Activated CD4-positive, alpha-beta T cell treated with anti-CD3 and anti-CD28 coated beads, Interleukin-2, amount 10 ng/mL, durations not matched to agents 7 days and 5 days (primary cell): ENCODE measurements at regions not wholly inside any gene's neighbourhood (a gene's known extent, or its start where the extent isn't known, plus 50 kb on each side); places are given as distances from the start of the nearest gene placed in this dataset.

Source experiments
- CTCF ChIA-PET: fragments of 350-600 bp; sonication (Branson Sonifier 250); formaldehyde crosslinking; loops from one replicate; lab custom pipeline; 2021; ENCODE audit warnings: antibody characterized with exemption; lab: Charles Lee
- POLR2A ChIA-PET: fragments of 350-600 bp; sonication (Branson Sonifier 250); formaldehyde crosslinking; loops from one replicate; lab custom pipeline; 2021; ENCODE audit warnings: antibody characterized with exemption; lab: Charles Lee
- DNase-seq: peaks from one replicate; pipeline ENCODE4 v3.0.0-alpha.2; 2020
- H3K27ac Mint-ChIP-seq: one replicate; pipeline ENCODE4 v1.8.0; 2021; ENCODE audit warnings: mild to moderate bottlenecking, moderate library complexity, mixed read lengths
- H3K27me3 Mint-ChIP-seq: one replicate; pipeline ENCODE4 v1.8.0; 2021; ENCODE audit warnings: mixed read lengths
- H3K36me3 Mint-ChIP-seq: one replicate; pipeline ENCODE4 v1.8.0; 2021; ENCODE audit warnings: low read depth, mixed read lengths
- H3K4me1 Mint-ChIP-seq: one replicate; pipeline ENCODE4 v1.8.0; 2021; ENCODE audit warnings: mixed read lengths
- H3K4me3 Mint-ChIP-seq: one replicate; pipeline ENCODE4 v1.8.0; 2021; ENCODE audit warnings: mild to moderate bottlenecking, moderate library complexity, mixed read lengths
- H3K9me3 Mint-ChIP-seq: one replicate; pipeline ENCODE4 v1.8.0; 2021; ENCODE audit warnings: mixed read lengths

DNA sequence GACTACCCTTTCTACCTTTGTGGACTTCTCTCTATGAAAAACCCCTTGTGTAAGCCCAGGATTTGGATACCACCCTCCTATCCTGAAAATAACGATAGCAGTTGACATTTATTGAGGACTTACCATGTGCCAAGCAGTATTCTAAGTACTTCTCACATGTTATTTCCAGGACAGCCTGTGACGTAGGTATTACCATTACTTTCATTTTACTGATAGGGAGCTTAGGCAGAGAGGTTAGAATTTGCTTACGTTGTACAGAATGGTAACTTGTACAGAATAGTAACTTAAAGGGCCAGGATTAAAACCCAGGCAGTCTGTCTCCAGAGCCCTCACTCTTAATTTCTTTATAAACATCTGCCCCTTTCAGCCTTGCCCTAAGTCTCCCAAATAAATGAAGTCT, 138.3 kb downstream of the NTMT2 start:
- ChIA-PET CTCF (no interaction called here), POLR2A (no interaction called here)
- no peak overlapping the region for H3K4me3 Mint-ChIP-seq
- H3K27ac Mint-ChIP-seq: no peak overlapping the region
- H3K4me1 Mint-ChIP-seq: no peaks in the 10 kb centered on the region
- no peaks in the 10 kb centered on the region for H3K9me3 Mint-ChIP-seq
- no peaks in the 10 kb centered on the region for H3K36me3 Mint-ChIP-seq
- H3K27me3 Mint-ChIP-seq: peaks cover 2% of the 10 kb centered on the region
- no peak for DNase-seq

DNA sequence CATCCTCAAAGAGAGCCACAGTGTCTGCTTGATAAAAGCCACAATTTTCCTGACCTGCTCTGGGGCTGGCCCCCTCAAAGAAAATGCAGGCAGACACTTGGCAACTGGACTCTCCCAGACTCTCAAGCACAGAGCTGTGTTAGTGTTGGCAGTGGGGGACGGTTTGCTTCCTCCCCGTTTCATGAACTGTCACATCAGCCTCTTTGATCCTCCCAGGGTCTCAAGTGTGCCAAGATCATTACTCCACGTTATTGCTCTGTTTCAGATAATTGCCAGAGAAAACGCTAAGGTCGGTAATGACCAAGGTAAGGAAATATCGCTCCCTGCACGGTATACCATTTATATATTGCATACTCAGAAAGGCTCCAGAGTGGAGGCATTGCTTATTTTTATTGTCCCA, 138.8 kb downstream of the NTMT2 start:
- Mint-ChIP-seq H3K4me1 (no peaks in the 10 kb centered on the region), H3K27me3 (no peaks in the 10 kb centered on the region), H3K9me3 (no peaks in the 10 kb centered on the region), H3K36me3 (no peaks in the 10 kb centered on the region), H3K4me3 (no peak overlapping the region), H3K27ac (no peak overlapping the region)
- POLR2A ChIA-PET: no interaction called here
- CTCF ChIA-PET: no interaction called here
- no peak for DNase-seq

DNA sequence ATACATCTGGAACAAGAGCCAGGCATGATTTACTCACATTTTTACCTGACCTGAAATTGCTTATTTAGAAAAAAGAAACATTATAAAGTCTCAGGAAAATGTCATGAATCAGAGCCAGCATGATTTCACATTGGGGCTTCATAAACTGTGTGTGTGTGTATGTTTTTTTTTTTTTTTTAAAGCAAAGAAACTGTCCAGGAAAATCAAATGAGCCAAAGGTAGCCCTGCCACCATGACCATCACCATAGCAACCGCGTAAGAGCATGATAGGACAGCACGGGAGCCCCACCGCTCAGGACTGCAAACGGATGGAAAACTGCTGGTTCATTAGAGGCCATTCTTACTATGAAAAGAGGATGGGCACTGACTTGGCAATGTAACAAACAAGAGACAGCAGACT, 139.2 kb downstream of the NTMT2 start:
- DNase-seq: no peak
- Mint-ChIP-seq H3K4me1 (no peaks in the 10 kb centered on the region), H3K27me3 (no peaks in the 10 kb centered on the region), H3K36me3 (no peaks in the 10 kb centered on the region), H3K4me3 (no peak overlapping the region), H3K9me3 (no peaks in the 10 kb centered on the region), H3K27ac (no peak overlapping the region)
- POLR2A ChIA-PET: no interaction called here
- CTCF ChIA-PET: no interaction called here

DNA sequence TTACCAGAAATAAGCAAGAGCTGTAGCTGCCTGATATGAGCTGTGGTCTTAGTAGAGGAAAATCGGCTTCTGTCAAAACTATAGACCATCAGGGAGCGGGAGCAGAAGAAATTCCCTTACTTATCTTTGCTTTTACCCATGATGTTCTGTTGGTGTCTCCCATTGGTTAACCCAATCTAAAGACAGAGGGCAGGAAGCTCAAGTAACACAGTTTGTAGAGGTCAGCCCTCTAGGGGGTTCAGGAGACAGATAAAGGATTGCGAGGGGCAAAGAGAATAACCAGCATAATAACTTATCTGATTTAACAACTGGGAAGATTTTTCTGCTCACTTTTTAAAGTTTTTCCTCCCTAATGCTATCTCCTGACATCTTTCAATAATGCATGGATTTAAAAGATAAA, 142.4 kb downstream of the NTMT2 start:
- Mint-ChIP-seq H3K9me3 (no peaks in the 10 kb centered on the region), H3K36me3 (no peaks in the 10 kb centered on the region), H3K27me3 (no peaks in the 10 kb centered on the region), H3K4me1 (no peaks in the 10 kb centered on the region), H3K27ac (no peak overlapping the region), H3K4me3 (no peak overlapping the region)
- CTCF ChIA-PET: no interaction called here
- POLR2A ChIA-PET: no interaction called here
- no peak for DNase-seq

DNA sequence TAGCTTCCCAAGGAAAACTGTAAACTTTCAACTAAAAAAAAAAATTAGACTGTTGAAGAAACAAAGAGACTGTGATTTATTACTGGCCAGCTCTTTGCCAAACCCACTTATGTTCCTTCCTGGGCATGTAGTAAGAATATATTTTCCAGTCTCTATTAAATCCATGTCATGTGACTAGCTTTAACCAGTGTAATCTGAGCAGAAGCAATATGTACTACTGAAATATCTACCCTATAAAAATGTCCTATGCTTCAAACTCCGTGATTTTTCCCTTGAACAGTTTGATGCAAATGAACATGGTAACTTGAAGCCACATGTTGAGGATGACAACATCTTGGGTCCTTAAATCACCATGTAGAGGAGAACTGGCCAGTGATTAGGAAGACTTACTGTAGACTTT, 144.5 kb downstream of the NTMT2 start:
- Mint-ChIP-seq H3K4me1 (no peaks in the 10 kb centered on the region), H3K27me3 (no peaks in the 10 kb centered on the region), H3K36me3 (no peaks in the 10 kb centered on the region), H3K27ac (no peak overlapping the region), H3K4me3 (no peak overlapping the region), H3K9me3 (no peaks in the 10 kb centered on the region)
- DNase-seq: no peak
- POLR2A ChIA-PET: no interaction called here
- CTCF ChIA-PET: no interaction called here

DNA sequence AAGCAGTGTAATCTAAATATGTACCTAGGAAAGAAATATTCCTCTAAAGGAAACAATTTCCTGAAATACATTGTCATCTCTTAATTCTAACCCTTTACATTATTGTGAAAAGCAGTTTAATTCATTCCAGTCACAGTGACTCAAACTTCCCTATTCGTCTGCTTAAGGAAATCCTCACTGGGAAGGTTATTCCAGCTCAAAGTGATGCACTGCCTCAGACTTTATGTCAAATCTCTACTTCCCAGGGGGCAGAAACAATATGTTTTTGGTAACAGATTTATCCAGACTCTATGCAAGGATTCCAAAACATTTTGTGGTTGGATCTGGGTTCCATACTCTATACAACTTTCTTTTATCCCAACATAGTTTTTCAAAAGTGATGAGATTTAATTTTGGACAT, 145.2 kb downstream of the NTMT2 start:
- H3K9me3 Mint-ChIP-seq: no peaks in the 10 kb centered on the region
- no peaks in the 10 kb centered on the region for H3K36me3 Mint-ChIP-seq
- no peak for DNase-seq
- POLR2A ChIA-PET: no interaction called here
- H3K4me3 Mint-ChIP-seq: no peak overlapping the region
- no peak overlapping the region for H3K27ac Mint-ChIP-seq
- H3K4me1 Mint-ChIP-seq: no peaks in the 10 kb centered on the region
- CTCF ChIA-PET: no interaction called here
- H3K27me3 Mint-ChIP-seq: no peaks in the 10 kb centered on the region

DNA sequence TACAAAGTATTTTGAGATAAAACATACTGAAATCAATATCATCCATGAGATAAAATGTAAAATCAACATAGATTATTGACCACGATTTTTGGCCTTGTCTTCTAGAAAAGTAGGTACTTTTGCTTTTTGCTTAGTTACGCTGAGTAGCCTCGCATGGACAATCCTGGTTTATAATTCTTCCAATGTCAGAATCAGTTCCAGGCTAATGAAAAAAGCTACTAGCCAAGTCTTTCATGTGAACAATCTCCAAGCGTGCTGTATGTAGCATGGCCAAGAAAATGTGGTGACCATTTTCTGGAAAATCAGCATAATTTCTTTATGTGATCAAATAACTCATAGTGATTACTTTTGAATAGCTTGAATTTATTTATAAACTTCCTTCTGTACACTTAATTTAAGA, 145.8 kb downstream of the NTMT2 start:
- Mint-ChIP-seq H3K4me1 (no peaks in the 10 kb centered on the region), H3K9me3 (no peaks in the 10 kb centered on the region), H3K4me3 (no peak overlapping the region), H3K36me3 (no peaks in the 10 kb centered on the region), H3K27ac (no peak overlapping the region), H3K27me3 (peaks cover 2% of the 10 kb centered on the region)
- ChIA-PET CTCF (no interaction called here), POLR2A (no interaction called here)
- no peak for DNase-seq

DNA sequence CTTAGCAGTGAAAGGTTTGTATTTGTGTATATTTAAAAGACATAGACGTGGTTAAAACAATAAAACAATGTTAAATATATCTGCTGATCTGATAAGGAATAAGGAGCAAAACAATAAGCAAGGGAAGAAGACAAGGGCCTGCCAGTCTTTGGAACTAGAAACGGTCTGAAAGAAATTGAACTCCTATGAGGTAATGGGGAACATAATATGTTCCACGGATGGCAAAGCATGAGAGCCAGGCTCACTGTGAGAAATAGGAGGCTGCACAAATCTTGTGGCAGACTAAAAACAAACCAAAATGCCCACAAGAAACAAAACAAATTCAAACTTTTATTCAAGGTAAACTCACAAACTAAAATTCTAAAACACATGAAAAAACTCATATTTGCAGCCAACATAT, 150.5 kb downstream of the NTMT2 start:
- POLR2A ChIA-PET: no interaction called here
- no peak for DNase-seq
- H3K4me1 Mint-ChIP-seq: no peaks in the 10 kb centered on the region
- no peaks in the 10 kb centered on the region for H3K9me3 Mint-ChIP-seq
- CTCF ChIA-PET: no interaction called here
- H3K27ac Mint-ChIP-seq: no peak overlapping the region
- H3K36me3 Mint-ChIP-seq: no peaks in the 10 kb centered on the region
- H3K4me3 Mint-ChIP-seq: no peak overlapping the region
- H3K27me3 Mint-ChIP-seq: peaks cover 5% of the 10 kb centered on the region

DNA sequence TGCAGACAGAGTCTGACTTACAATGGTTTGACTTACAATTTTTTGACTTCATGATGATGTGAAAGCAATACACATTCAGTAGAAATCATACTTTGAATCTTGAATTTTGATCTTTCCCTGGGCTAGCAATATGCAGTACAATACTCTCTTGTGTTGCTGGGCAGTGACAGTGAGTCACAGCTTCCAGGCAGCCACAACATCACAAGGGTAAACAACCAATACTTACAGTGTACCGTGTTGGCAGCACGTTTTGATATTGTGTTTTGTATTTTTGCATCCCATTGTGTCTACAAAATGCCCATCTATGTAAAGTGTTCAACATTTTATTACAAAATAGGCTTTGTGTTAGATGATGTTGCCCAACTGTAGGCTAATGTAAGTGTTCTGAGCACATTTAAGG, 150.9 kb downstream of the NTMT2 start:
- CTCF ChIA-PET: no interaction called here
- Mint-ChIP-seq H3K27ac (no peak overlapping the region), H3K27me3 (peaks cover 8% of the 10 kb centered on the region), H3K4me3 (no peak overlapping the region), H3K36me3 (no peaks in the 10 kb centered on the region), H3K9me3 (no peaks in the 10 kb centered on the region), H3K4me1 (no peaks in the 10 kb centered on the region)
- POLR2A ChIA-PET: no interaction called here
- no peak for DNase-seq

DNA sequence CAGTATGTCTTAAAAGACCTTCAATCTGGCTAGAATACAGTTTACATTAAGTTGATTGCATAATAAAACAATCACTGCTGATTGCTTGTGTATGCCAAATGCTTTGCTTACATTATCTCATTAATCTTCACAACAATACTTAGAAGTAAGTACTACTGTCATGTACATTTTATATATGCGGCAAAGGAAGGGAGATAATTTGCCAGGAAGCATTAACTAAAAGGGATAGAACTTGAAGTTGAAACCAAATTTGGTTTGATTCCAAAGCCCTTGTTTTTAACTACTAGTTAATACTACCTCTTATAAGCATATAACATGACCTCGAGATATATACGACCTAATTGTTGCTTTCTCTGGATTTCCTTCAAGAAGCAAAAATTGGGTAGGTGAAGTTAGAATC, 155.8 kb downstream of the NTMT2 start:
- Mint-ChIP-seq H3K9me3 (no peaks in the 10 kb centered on the region), H3K4me1 (no peaks in the 10 kb centered on the region), H3K27ac (no peak overlapping the region), H3K27me3 (peaks cover 9% of the 10 kb centered on the region), H3K4me3 (no peak overlapping the region), H3K36me3 (no peaks in the 10 kb centered on the region)
- ChIA-PET POLR2A (no interaction called here), CTCF (no interaction called here)
- no peak for DNase-seq

DNA sequence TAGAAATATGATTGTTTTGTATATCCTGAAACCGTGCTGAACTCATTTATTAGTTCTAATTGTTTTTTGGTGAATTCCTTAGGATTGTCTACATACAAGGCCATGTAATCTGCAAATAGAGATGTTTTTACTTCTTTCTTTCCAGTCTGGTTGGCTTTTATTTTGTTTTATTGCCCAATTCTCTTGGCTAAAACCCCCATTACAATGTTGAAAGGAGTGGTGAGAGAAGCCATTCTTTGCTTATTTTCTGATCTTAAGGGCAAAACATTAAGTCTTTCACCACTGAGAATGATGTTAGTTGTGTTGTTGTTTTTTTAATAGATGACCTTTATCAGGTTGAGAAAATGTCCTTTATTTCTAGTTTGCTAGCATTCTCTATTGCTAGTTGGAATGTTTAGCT, 157.3 kb downstream of the NTMT2 start:
- Mint-ChIP-seq H3K27me3 (peaks cover 6% of the 10 kb centered on the region), H3K4me1 (no peaks in the 10 kb centered on the region), H3K4me3 (no peak overlapping the region), H3K27ac (no peak overlapping the region), H3K9me3 (no peaks in the 10 kb centered on the region), H3K36me3 (no peaks in the 10 kb centered on the region)
- no peak for DNase-seq
- ChIA-PET POLR2A (no interaction called here), CTCF (no interaction called here)

DNA sequence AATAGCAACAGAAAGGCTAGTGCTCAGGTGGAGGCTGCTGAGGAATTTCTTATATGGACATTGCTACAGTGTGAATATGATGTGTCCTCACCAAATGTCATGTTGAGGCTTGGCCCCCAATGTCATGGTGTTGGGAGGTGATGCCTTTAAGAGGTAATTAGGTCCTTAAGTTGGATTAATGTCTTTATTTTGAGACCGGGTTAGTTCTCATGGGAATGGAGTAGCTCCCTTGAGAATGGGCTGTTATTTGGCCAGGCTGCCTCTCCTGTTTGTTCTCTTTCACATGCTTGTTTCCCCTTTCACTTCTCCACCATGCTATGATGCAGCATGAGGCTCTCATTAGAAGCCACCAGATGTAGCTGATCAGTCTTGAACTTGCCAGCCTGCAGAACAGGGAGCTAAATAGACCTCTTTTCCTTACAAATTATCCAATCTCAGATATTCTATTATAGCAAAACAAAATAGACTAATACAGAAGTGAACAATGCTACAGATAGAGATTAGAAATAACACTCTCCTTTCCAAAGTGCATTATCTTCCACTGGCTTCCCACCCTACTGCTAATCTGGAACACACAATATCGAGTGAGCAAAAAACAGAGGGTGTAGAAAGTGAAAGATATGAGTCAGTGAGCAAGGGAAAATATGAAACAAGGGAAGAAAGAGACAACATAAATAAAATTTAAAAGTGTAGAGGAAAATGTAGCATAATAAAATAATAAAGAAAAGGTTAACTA, 160.2 kb downstream of the NTMT2 start:
- Mint-ChIP-seq H3K27me3 (peaks cover 6% of the 10 kb centered on the region), H3K36me3 (no peaks in the 10 kb centered on the region), H3K4me1 (no peaks in the 10 kb centered on the region), H3K9me3 (no peaks in the 10 kb centered on the region), H3K4me3 (no peak overlapping the region), H3K27ac (no peak overlapping the region)
- POLR2A ChIA-PET: no interaction called here
- CTCF ChIA-PET: no interaction called here
- DNase-seq: no peak

DNA sequence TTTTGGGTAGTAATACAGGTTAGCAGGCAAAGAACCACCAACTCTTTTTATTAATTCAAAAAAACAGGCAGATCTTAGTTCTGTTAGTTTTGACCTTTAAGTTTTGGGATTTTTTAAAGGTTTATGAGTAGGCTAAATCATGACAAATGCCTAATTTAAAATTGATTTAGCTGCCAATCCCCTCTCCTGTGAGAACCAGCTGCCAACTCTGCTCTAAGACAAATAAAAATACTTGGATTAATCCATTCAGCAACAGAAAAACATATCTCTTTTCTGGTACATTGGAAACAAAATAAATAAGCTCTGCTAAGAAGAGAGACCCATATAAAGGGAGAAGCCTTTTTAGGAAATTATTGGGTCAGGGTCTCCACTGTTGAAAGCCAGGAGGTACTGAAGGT, 160.8 kb downstream of the NTMT2 start:
- no peak for DNase-seq
- Mint-ChIP-seq H3K4me1 (no peaks in the 10 kb centered on the region), H3K27ac (no peak overlapping the region), H3K9me3 (no peaks in the 10 kb centered on the region), H3K36me3 (no peaks in the 10 kb centered on the region), H3K27me3 (peaks cover 5% of the 10 kb centered on the region), H3K4me3 (no peak overlapping the region)
- ChIA-PET POLR2A (no interaction called here), CTCF (interaction anchor here (0.6 kb wide), 1 partner anchor 30 kb away, joined by 3 read pairs; no protein-coding TSS in a partner anchor)

DNA sequence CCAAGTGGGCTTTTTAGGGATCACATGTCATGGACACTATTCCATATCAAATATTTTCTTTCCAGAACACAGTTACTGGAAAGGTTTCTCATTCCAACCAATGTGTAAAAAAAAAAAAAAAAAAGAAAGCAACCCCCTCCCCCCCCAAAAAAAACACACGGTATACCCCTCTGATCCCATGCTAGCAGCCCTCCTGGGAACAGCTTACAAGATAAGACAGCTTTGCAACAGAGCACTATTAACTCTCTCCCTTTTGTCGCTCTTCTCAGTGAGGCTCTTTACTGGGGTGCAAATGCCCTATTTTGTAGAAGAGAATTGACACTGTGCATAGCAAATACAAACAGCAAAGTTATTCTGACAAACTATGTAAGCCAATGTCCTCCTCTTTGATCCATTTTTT, 161.2 kb downstream of the NTMT2 start:
- no peak for DNase-seq
- no peak overlapping the region for H3K4me3 Mint-ChIP-seq
- no peaks in the 10 kb centered on the region for H3K4me1 Mint-ChIP-seq
- no peaks in the 10 kb centered on the region for H3K36me3 Mint-ChIP-seq
- H3K27me3 Mint-ChIP-seq: peaks cover 4% of the 10 kb centered on the region
- ChIA-PET CTCF (interaction anchor here (0.6 kb wide), 1 partner anchor 29 kb away, joined by 3 read pairs; no protein-coding TSS in a partner anchor), POLR2A (no interaction called here)
- H3K9me3 Mint-ChIP-seq: no peaks in the 10 kb centered on the region
- no peak overlapping the region for H3K27ac Mint-ChIP-seq
